Mesenchymal stem cell (in vitro differentiated cells and primary cell): ENCODE measurements at regions not wholly inside any gene's neighbourhood (a gene's known extent, or its start where the extent isn't known, plus 50 kb on each side); places are given as distances from the start of the nearest gene placed in this dataset.
"Not testable (repeated sequence)": the region's sequence is repeated elsewhere in the genome, so short reads cannot be mapped to it uniquely, and the experiment has no call there.

Experiments used
- DNase-seq: peaks from one replicate; pipeline ENCODE4 v3.0.0-alpha.2; 2013
- H2AFZ ChIP-seq: one replicate; pipeline ENCODE4 v1.6.1; 2013; ENCODE audit warnings: low read depth, mild to moderate bottlenecking, control low read depth, inconsistent platforms, low read length, moderate library complexity
- H2AK5ac ChIP-seq: 2 replicates; pipeline ENCODE4 v1.6.1; 2013; ENCODE audit warnings: low read length, moderate library complexity, mild to moderate bottlenecking, inconsistent platforms; ENCODE audit not compliant: severe bottlenecking
- H2BK120ac ChIP-seq: one replicate; pipeline ENCODE4 v1.6.1; 2013; ENCODE audit warnings: low read depth, mild to moderate bottlenecking, inconsistent platforms, low read length, moderate library complexity
- H2BK12ac ChIP-seq, 2 experiments: one replicate each; pipeline ENCODE4 v1.6.1; 2013; ENCODE audit warnings: inconsistent platforms in 2 of 2, low read length in 2 of 2, mild to moderate bottlenecking in 2 of 2, moderate library complexity in 2 of 2, control low read depth in 1 of 2
- H2BK15ac ChIP-seq: one replicate; pipeline ENCODE4 v1.6.1; 2013; ENCODE audit warnings: mild to moderate bottlenecking, low read depth, inconsistent platforms; ENCODE audit not compliant: poor library complexity, severe bottlenecking
- H2BK5ac ChIP-seq: 2 replicates; pipeline ENCODE4 v1.6.1; 2013; ENCODE audit warnings: low read depth, mild to moderate bottlenecking, low read length, control low read depth, inconsistent platforms; ENCODE audit not compliant: poor library complexity, severe bottlenecking
- H3K14ac ChIP-seq, 2 experiments: one replicate each; pipeline ENCODE4 v1.6.1; 2013; ENCODE audit warnings: inconsistent platforms in 2 of 2, low read length in 2 of 2, control low read depth in 1 of 2, mild to moderate bottlenecking in 1 of 2, moderate library complexity in 1 of 2
- H3K18ac ChIP-seq, 2 experiments: one replicate each; pipeline ENCODE4 v1.6.1; 2013; ENCODE audit warnings: inconsistent platforms in 2 of 2, low read length in 2 of 2, control low read depth in 1 of 2, low read depth in 1 of 2, mild to moderate bottlenecking in 1 of 2
- H3K23ac ChIP-seq, 2 experiments: one replicate each; pipeline ENCODE4 v1.6.1; 2013; ENCODE audit warnings: inconsistent platforms in 2 of 2, low read length in 2 of 2, mild to moderate bottlenecking in 2 of 2, moderate library complexity in 2 of 2, control low read depth in 1 of 2
- H3K27ac ChIP-seq: 2 replicates; pipeline ENCODE4 v1.5.1; 2013; ENCODE audit warnings: mild to moderate bottlenecking, moderate library complexity, low read length, control low read depth, inconsistent platforms; ENCODE audit not compliant: poor library complexity, severe bottlenecking
- H3K27me3 ChIP-seq, 2 experiments: 2 replicates each; pipeline versions ENCODE4 v1.6.1 to v1.7.0; 2013; ENCODE audit warnings: low read length in 2 of 2, mild to moderate bottlenecking in 2 of 2, moderate library complexity in 2 of 2, control low read depth in 1 of 2, inconsistent platforms in 1 of 2; ENCODE audit not compliant: control insufficient read depth in 1 of 2, insufficient read depth in 1 of 2
- H3K36me3 ChIP-seq, 2 experiments: 2 replicates each; pipeline versions ENCODE4 v1.6.1 to v1.7.0; 2013; ENCODE audit warnings: low read length in 2 of 2, control low read depth in 1 of 2, inconsistent platforms in 1 of 2, low read depth in 1 of 2, mild to moderate bottlenecking in 1 of 2; ENCODE audit not compliant: insufficient read depth in 2 of 2, control insufficient read depth in 1 of 2
- H3K4ac ChIP-seq, 2 experiments: one replicate each; pipeline ENCODE4 v1.6.1; 2013; ENCODE audit warnings: inconsistent platforms in 2 of 2, low read length in 2 of 2, mild to moderate bottlenecking in 2 of 2, moderate library complexity in 2 of 2, control low read depth in 1 of 2, low read depth in 1 of 2
- H3K4me1 ChIP-seq: 2 replicates; pipeline ENCODE4 v1.6.1; 2013; ENCODE audit warnings: low read depth, low read length, control low read depth; ENCODE audit not compliant: control insufficient read depth, insufficient read depth
- H3K4me2 ChIP-seq: 2 replicates; pipeline ENCODE4 v1.6.1; 2013; ENCODE audit warnings: low read length, mild to moderate bottlenecking, inconsistent platforms; ENCODE audit not compliant: poor library complexity, severe bottlenecking
- H3K4me3 ChIP-seq, 2 experiments: 2 replicates each; pipeline versions ENCODE4 v1.5.1 to v1.7.0; 2013; ENCODE audit warnings: low read length in 2 of 2, mild to moderate bottlenecking in 2 of 2, control low read depth in 1 of 2, low read depth in 1 of 2; ENCODE audit not compliant: insufficient read depth in 1 of 2
- H3K79me1 ChIP-seq: replicated peaks from 2 replicates; pipeline ENCODE4 v1.6.1; 2013; ENCODE audit warnings: mild to moderate bottlenecking, control low read depth, low read length, inconsistent platforms; ENCODE audit not compliant: poor library complexity, severe bottlenecking
- H3K9ac ChIP-seq: 2 replicates; pipeline ENCODE4 v1.7.0; 2013; ENCODE audit warnings: mild to moderate bottlenecking, low read length, moderate library complexity
- H3K9me3 ChIP-seq: 2 replicates; pipeline ENCODE4 v1.7.0; 2013; ENCODE audit warnings: mild to moderate bottlenecking, low read length; ENCODE audit not compliant: control insufficient read depth
- H4K8ac ChIP-seq: one replicate; pipeline ENCODE4 v1.6.1; 2013; ENCODE audit warnings: inconsistent platforms, mild to moderate bottlenecking, low read length, moderate library complexity
- H4K91ac ChIP-seq: one replicate; pipeline ENCODE4 v1.6.1; 2013; ENCODE audit warnings: mild to moderate bottlenecking, low read length, inconsistent platforms
- WGBS: methylation state at CpG from one replicate; pipeline ENCODE4 v1.1.7; 2013; ENCODE audit warnings: mixed read lengths; 5-methylcytosine and 5-hydroxymethylcytosine counted together

- not testable (repeated sequence) for H3K27ac ChIP-seq, H2AK5ac ChIP-seq, H3K9me3 ChIP-seq, DNase-seq, H2BK15ac ChIP-seq, H4K8ac ChIP-seq, H2BK12ac ChIP-seq, H3K4me2 ChIP-seq, H2BK120ac ChIP-seq, H3K18ac ChIP-seq, H3K4me1 ChIP-seq, H3K27me3 ChIP-seq, H4K91ac ChIP-seq, H3K79me1 ChIP-seq, H3K4me3 ChIP-seq, H2BK5ac ChIP-seq, H3K14ac ChIP-seq, H2AFZ ChIP-seq, H3K9ac ChIP-seq, H3K4ac ChIP-seq, H3K23ac ChIP-seq, H3K36me3 ChIP-seq
- WGBS: 86% methylated on average over 5 of the region's 5 CpGs
Measured at GRCh38 chr4:118575726-118576125, 109.5 kb upstream of the METTL14 start.

GRCh38 chr4:118576709-118577219 lies 108.4 kb upstream of the METTL14 start:
- not testable (repeated sequence) for H3K23ac ChIP-seq, H3K9ac ChIP-seq, H2AK5ac ChIP-seq, H3K79me1 ChIP-seq, H3K4me1 ChIP-seq, H3K18ac ChIP-seq, H3K14ac ChIP-seq, DNase-seq, H3K9me3 ChIP-seq, H3K27me3 ChIP-seq, H4K8ac ChIP-seq, H2BK5ac ChIP-seq, H3K4me3 ChIP-seq, H2BK120ac ChIP-seq, H3K4me2 ChIP-seq, H3K27ac ChIP-seq, H3K36me3 ChIP-seq, H2BK15ac ChIP-seq, H4K91ac ChIP-seq, H2BK12ac ChIP-seq, H3K4ac ChIP-seq, H2AFZ ChIP-seq
- 95% methylated on average over 12 of the region's 13 CpGs for WGBS

- Histone ChIP-seq H3K36me3 (no peaks in the 10 kb centered on the region), H4K8ac (no peak overlapping the region), H3K9ac (no peak overlapping the region), H3K4me3 (no peak overlapping the region), H2BK12ac (no peak overlapping the region), H4K91ac (no peak overlapping the region), H3K14ac (no peak overlapping the region), H3K4me2 (no peak overlapping the region), H3K4ac (no peak overlapping the region), H3K23ac (no peak overlapping the region), H3K27ac (no peak overlapping the region), H3K18ac (no peak overlapping the region), H2BK120ac (no peak overlapping the region), H2AK5ac (no peak overlapping the region), H2BK5ac (no peak overlapping the region), H2AFZ (no peak overlapping the region), H3K4me1 (no peaks in the 10 kb centered on the region), H2BK15ac (no peak overlapping the region), H3K9me3 (no peaks in the 10 kb centered on the region), H3K27me3 (no peaks in the 10 kb centered on the region), H3K79me1 (no peaks in the 10 kb centered on the region)
- 81% methylated on average over 3 of the region's 5 CpGs for WGBS
- no peak for DNase-seq
Measured at GRCh38 chr4:118585015-118585414, 100.2 kb upstream of the METTL14 start.

GRCh38 chr4:118586357-118586790 lies 98.8 kb upstream of the METTL14 start:
- Histone ChIP-seq H3K14ac (no peak overlapping the region), H2BK15ac (no peak overlapping the region), H3K36me3 (no peaks in the 10 kb centered on the region), H2BK5ac (no peak overlapping the region), H2AK5ac (no peak overlapping the region), H2BK12ac (no peak overlapping the region), H3K4me3 (peak overlapping the region in 1 of 2 experiments; percentile 53), H3K27ac (no peak overlapping the region), H4K91ac (no peak overlapping the region), H3K4me1 (no peaks in the 10 kb centered on the region), H2BK120ac (no peak overlapping the region), H3K9ac (peak overlapping the region; percentile 41), H3K9me3 (no peaks in the 10 kb centered on the region), H3K4me2 (no peak overlapping the region), H3K4ac (no peak overlapping the region), H3K23ac (no peak overlapping the region), H3K18ac (no peak overlapping the region), H2AFZ (no peak overlapping the region), H3K27me3 (no peaks in the 10 kb centered on the region), H3K79me1 (no peaks in the 10 kb centered on the region), H4K8ac (no peak overlapping the region)
- no peak for DNase-seq
- 62% methylated on average over 5 of the region's 6 CpGs for WGBS
